Transverse colon (tissue), 4 donors: ENCODE measurements at regions not wholly inside any gene's neighbourhood (a gene's known extent, or its start where the extent isn't known, plus 50 kb on each side); places are given as distances from the start of the nearest gene placed in this dataset.

Experiments used
- DNase-seq: peaks from one replicate; pipeline ENCODE4 v3.0.0-alpha.2; 2019
- H3K27ac ChIP-seq, 4 donors: fragments of 200-600 bp; sonication (generic); 2 replicates each; pipeline ENCODE4 v1.5.1; 2016 to 2018; ENCODE audit warnings: inconsistent platforms in 4 of 4
- H3K27me3 ChIP-seq: fragments of 200-600 bp; sonication (generic); 2 replicates; pipeline ENCODE4 v1.5.1; 2017; ENCODE audit warnings: inconsistent platforms
- H3K36me3 ChIP-seq, 4 donors: fragments of 200-600 bp; sonication (generic); 2 replicates each; pipeline ENCODE4 v1.5.1; 2017 to 2019; ENCODE audit warnings: inconsistent platforms in 4 of 4
- H3K4me1 ChIP-seq, 4 donors: fragments of 200-600 bp; sonication (generic); 2 replicates each; pipeline ENCODE4 v1.5.1; 2017 to 2020; ENCODE audit warnings: inconsistent platforms in 4 of 4
- H3K4me3 ChIP-seq, 4 donors: fragments of 200-600 bp; sonication (generic); 1 replicate in 1 of 4; 2 replicates in 3 of 4; pipeline versions ENCODE4 v1.5.1 to v1.6.1; 2017 to 2019; ENCODE audit warnings: inconsistent platforms in 4 of 4
- H3K9me3 ChIP-seq, 2 donors: fragments of 200-600 bp; sonication (generic); 2 replicates each; pipeline ENCODE4 v1.5.1; 2017 to 2019; ENCODE audit warnings: inconsistent platforms in 2 of 2
- CTCF ChIP-seq, 5 experiments: fragments of 200-600 bp in 3 of 5; fragments of 450-650 bp in 2 of 5; sonication (generic) in 3 of 5; IDR thresholded peaks; 1 replicate in 2 of 5; 2 replicates in 3 of 5; pipeline ENCODE4 v1.5.1; 2016 to 2017; ENCODE audit warnings: antibody characterized with exemption in 5 of 5, inconsistent platforms in 3 of 5, mild to moderate bottlenecking in 2 of 5, moderate library complexity in 1 of 5
- EP300 ChIP-seq: sonication (generic); formaldehyde crosslinking; IDR thresholded peaks from one replicate; pipeline ENCODE4 v1.6.1; 2017; ENCODE audit warnings: antibody characterized with exemption, low read depth
- POLR2A ChIP-seq: fragments of 450-650 bp; IDR thresholded peaks from one replicate; pipeline ENCODE4 v1.6.1; 2016; ENCODE audit warnings: antibody characterized with exemption, mild to moderate bottlenecking, moderate library complexity
- POLR2AphosphoS5 ChIP-seq, 3 donors: sonication (generic); formaldehyde crosslinking; IDR thresholded peaks; one replicate each; pipeline ENCODE4 v1.6.1; 2016; ENCODE audit warnings: antibody characterized with exemption in 3 of 3
- WGBS, 2 donors: methylation state at CpG; one replicate each; pipeline ENCODE4 v1.1.5; 2018; ENCODE audit warnings: low coverage in 1 of 2; 5-methylcytosine and 5-hydroxymethylcytosine counted together
- in situ Hi-C, 4 donors: fragments of 200-750 bp; cut with MboI; loops; one replicate each; pipeline versions ENCODE4 v1.15.0 to v1.15.1; 2017; ENCODE audit warnings: low sequenced_read_pairs in 3 of 4, low pct_ligation_motif_present in 1 of 4, low pct_unique_long_range_greater_than_20kb in 1 of 4
- intact Hi-C: fragments of 100-400 bp; cut with DNase I; formaldehyde crosslinking; loops from one replicate; pipeline ENCODE4 v1.15.1; 2023; ENCODE audit warnings: low total_unique reads

- no peak for TF ChIP-seq CTCF (IDR thresholded peaks at IDR 0.05)
- no peak for TF ChIP-seq POLR2A
- TF ChIP-seq POLR2AphosphoS5 (IDR thresholded peaks at IDR 0.05) = no peak
- no peak for TF ChIP-seq EP300
- DNase-seq = no peak
- Histone ChIP-seq H3K27ac (no peak overlapping the region), H3K4me3 (no peak overlapping the region), H3K27me3 (no peaks in the 10 kb centered on the region), H3K4me1 (peaks cover 4 to 5% (median 4%) of the 10 kb centered on the region in 4 donors), H3K9me3 (no peaks in the 10 kb centered on the region), H3K36me3 (no peaks in the 10 kb centered on the region)
- 81% methylated on average over 6 of the region's 6 CpGs; no CpG with 5 or more reads in 1 of the 2 donors for WGBS, 2 donors
- intact Hi-C loops = no loop called here
- in situ Hi-C loops = no loop called here
These were observed 96.7 kb upstream of the SLC44A3 start for GRCh38 chr1:94723463-94723862.

GRCh38 chr1:94722181-94722580 is 98.0 kb upstream of the SLC44A3 start:
- no peak for DNase-seq
- H3K4me3 ChIP-seq = no peak overlapping the region
- no peaks in the 10 kb centered on the region for H3K36me3 ChIP-seq
- no peak overlapping the region for H3K27ac ChIP-seq
- no peaks in the 10 kb centered on the region for H3K9me3 ChIP-seq
- no peak for TF ChIP-seq POLR2AphosphoS5 (IDR thresholded peaks at IDR 0.05)
- no peak for TF ChIP-seq POLR2A
- no peak for TF ChIP-seq CTCF (IDR thresholded peaks at IDR 0.05)
- no peak for TF ChIP-seq EP300
- 81 to 87% methylated on average over 2 to 4 of the region's 4 CpGs for WGBS, 2 donors
- intact Hi-C loops (no loop called here), in situ Hi-C loops (no loop called here)
- H3K4me1 ChIP-seq = no peaks in the 10 kb centered on the region
- H3K27me3 ChIP-seq = no peaks in the 10 kb centered on the region

- intact Hi-C loops = no loop called here
- TF ChIP-seq POLR2A (no peak), EP300 (no peak), POLR2AphosphoS5 (IDR thresholded peaks at IDR 0.05) (no peak)
These were observed 98.9 kb upstream of the SLC44A3 start for GRCh38 chr1:94721240-94721639.

GRCh38 chr1:94719926-94720793 is 100.0 kb upstream of the SLC44A3 start:
- in situ Hi-C loops = no loop called here
- Histone ChIP-seq H3K27me3 (no peaks in the 10 kb centered on the region), H3K9me3 (no peaks in the 10 kb centered on the region), H3K36me3 (no peaks in the 10 kb centered on the region), H3K4me1 (no peaks in the 10 kb centered on the region), H3K4me3 (no peak overlapping the region), H3K27ac (no peak overlapping the region)
- intact Hi-C loops = no loop called here
- TF ChIP-seq POLR2A (no peak), EP300 (no peak), POLR2AphosphoS5 (IDR thresholded peaks at IDR 0.05) (no peak), CTCF (IDR thresholded peaks at IDR 0.05) (no peak)
- DNase-seq = no peak
- WGBS, 2 donors = 78% methylated on average over 7 of the region's 7 CpGs; no CpG with 5 or more reads in 1 of the 2 donors

More at GRCh38 chr1:94721240-94721639, 98.9 kb upstream of the SLC44A3 start:
- WGBS, 2 donors = 78 to 91% methylated on average over 6 to 7 of the region's 7 CpGs
- H3K36me3 ChIP-seq = no peaks in the 10 kb centered on the region
- H3K27me3 ChIP-seq = no peaks in the 10 kb centered on the region
- DNase-seq = no peak
- H3K9me3 ChIP-seq = no peaks in the 10 kb centered on the region
- in situ Hi-C loops = no loop called here
- H3K27ac ChIP-seq = no peak overlapping the region
- no peaks in the 10 kb centered on the region for H3K4me1 ChIP-seq
- H3K4me3 ChIP-seq = no peak overlapping the region
